ENCODE measurements at regions not wholly inside any gene's neighbourhood (a gene's known extent, or its start where the extent isn't known, plus 50 kb on each side); places are given as distances from the start of the nearest gene placed in this dataset.

GRCh38 chr20:55557191-55557590, 448.1 kb downstream of the CBLN4 start:
- TF ChIP-seq CTCF (IDR thresholded peaks at IDR 0.05): no peak
- no peak for TF ChIP-seq EZH2 (IDR thresholded peaks at IDR 0.05; ENCODE audit: borderline replicate concordance, insufficient read depth, low read depth, low read length, poor library complexity, severe bottlenecking)
